HG02885 (cell line): ENCODE measurements at regions not wholly inside any gene's neighbourhood (a gene's known extent, or its start where the extent isn't known, plus 50 kb on each side); places are given as distances from the start of the nearest gene placed in this dataset.
"Not testable (repeated sequence)": the region's sequence is repeated elsewhere in the genome, so short reads cannot be mapped to it uniquely, and the experiment has no call there.

Experiments
- ATAC-seq: cut with Tn5 transposase; IDR thresholded peaks from one replicate; pipeline ENCODE4 v1.9.1; 2021; ENCODE audit warnings: mild to moderate bottlenecking; ENCODE audit not compliant: unreplicated experiment, poor library complexity

GRCh38 chr5:97998941-97999340, 774.5 kb upstream of the RGMB start:
- ATAC-seq: no peak

GRCh38 chr5:98004463-98004862, 769.0 kb upstream of the RGMB start:
- no peak for ATAC-seq

GRCh38 chr5:98016771-98017170, 756.7 kb upstream of the RGMB start:
- ATAC-seq: no peak

- ATAC-seq: not testable (repeated sequence)
These were observed 743.2 kb upstream of the RGMB start for GRCh38 chr5:98030273-98030672.

- not testable (repeated sequence) for ATAC-seq
These were observed 742.4 kb upstream of the RGMB start for GRCh38 chr5:98031036-98031435.

- peak; percentile 71 for ATAC-seq
These were observed 742.0 kb upstream of the RGMB start for GRCh38 chr5:98031496-98031895.

GRCh38 chr5:98031926-98032325, 741.5 kb upstream of the RGMB start:
- no peak for ATAC-seq

- no peak for ATAC-seq
These were observed 731.8 kb upstream of the RGMB start for GRCh38 chr5:98041661-98042060.

- ATAC-seq: no peak
These were observed 730.9 kb upstream of the RGMB start for GRCh38 chr5:98042521-98042920.

GRCh38 chr5:98042961-98043360, 730.5 kb upstream of the RGMB start:
- no peak for ATAC-seq

GRCh38 chr5:98050583-98050982, 722.9 kb upstream of the RGMB start:
- ATAC-seq: no peak

- ATAC-seq: no peak
These were observed 720.3 kb upstream of the RGMB start for GRCh38 chr5:98053170-98053569.

- ATAC-seq: no peak
These were observed 713.3 kb upstream of the RGMB start for GRCh38 chr5:98060148-98060547.

GRCh38 chr5:98064118-98064685, 709.3 kb upstream of the RGMB start:
- ATAC-seq: no peak

- ATAC-seq: no peak
These were observed 708.1 kb upstream of the RGMB start for GRCh38 chr5:98065261-98065909.

- no peak for ATAC-seq
These were observed 706.6 kb upstream of the RGMB start for GRCh38 chr5:98066910-98067309.

- ATAC-seq: peak; percentile 80
These were observed 703.5 kb upstream of the RGMB start for GRCh38 chr5:98069876-98070512.

- ATAC-seq: no peak
These were observed 700.5 kb upstream of the RGMB start for GRCh38 chr5:98072921-98073320.

- ATAC-seq: no peak
These were observed 697.0 kb upstream of the RGMB start for GRCh38 chr5:98076501-98076900.

GRCh38 chr5:98085593-98085992, 687.9 kb upstream of the RGMB start:
- no peak for ATAC-seq

- ATAC-seq: peak; percentile 40
These were observed 678.4 kb upstream of the RGMB start for GRCh38 chr5:98095072-98095471.

GRCh38 chr5:98096155-98096554, 677.3 kb upstream of the RGMB start:
- ATAC-seq: no peak
